GM19240 (cell line): ENCODE measurements at regions not wholly inside any gene's neighbourhood (a gene's known extent, or its start where the extent isn't known, plus 50 kb on each side); places are given as distances from the start of the nearest gene placed in this dataset.

Experiments used
- DNase-seq: peaks from one replicate; pipeline ENCODE4 v3.0.0; 2011; ENCODE audit warnings: low spot score; ENCODE audit not compliant: insufficient read length

DNA sequence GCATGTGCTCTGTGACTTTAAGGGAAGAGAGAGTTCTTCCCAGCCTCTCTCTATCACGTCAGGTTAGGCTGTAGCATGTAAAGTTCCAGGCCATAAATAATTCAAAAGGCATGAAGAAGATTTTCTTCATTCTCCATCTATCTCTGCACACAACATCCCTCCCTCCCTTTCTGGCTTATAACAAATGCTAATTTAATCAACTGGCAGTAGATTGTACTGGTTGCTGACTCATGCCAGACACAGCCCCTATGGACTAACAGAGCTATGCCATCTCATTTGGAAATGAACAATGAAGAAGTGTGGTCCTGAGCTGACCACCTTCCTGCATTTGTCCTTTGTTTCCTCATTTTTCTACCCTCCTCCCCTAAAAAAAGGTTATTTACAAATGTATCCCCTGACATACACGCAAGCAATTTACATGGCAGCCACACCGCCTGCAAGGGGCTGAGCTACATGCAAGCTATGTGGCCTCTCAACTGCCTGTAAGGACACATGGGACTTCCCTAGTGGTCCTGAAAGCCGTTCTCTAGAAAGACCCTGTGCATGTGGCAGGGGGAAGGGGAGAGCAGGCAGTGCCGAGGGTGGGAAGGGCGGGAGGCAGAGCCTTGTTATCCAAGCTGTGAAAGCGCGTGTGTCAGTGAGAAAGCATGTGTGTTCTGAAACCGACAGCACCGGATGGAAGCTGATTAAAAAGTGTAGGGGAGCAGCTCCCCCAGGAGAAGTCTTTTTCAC, 90.9 kb upstream of the KLF7 start:
- no peak for DNase-seq

GRCh38 chr2:207257251-207258250, 91.8 kb upstream of the KLF7 start:
- no peak for DNase-seq

DNA sequence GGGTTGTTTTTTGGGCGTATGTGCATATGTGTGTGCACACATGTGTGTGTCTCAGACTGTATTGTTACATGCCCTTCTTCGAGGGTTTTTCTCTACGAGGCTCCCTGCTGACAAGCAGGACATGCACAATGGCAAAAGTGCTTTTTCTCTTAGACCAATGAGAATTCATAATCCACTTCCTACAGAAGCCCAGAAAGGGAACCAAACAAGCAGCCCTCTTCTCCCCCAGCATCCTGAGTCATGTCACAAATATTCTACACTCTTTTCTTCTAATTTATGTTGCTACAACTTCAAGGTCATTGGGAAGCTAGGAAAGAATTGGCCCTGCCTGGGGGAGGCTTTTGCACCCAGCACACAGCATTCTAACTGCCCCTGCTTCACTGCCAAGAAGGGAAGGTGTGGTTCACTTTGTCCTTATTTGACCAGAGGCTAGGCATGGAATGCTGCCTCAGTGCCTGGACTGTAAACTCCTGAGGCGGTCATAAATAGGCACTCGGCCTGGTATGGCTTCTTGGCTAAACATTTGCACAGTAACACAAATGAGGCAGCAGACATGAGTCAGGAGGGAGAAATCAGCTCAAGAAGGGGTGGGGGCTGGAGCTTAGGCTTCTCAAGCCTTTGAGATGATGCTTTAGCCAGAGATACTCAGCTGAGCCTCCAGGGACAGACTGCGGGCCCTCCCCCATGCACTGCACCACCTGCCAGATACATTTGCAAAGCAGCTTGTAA, 92.7 kb upstream of the KLF7 start:
- no peak for DNase-seq

GRCh38 chr2:207260021-207260420, 94.3 kb upstream of the KLF7 start:
- DNase-seq: no peak

GRCh38 chr2:207260947-207261346, 95.2 kb upstream of the KLF7 start:
- DNase-seq: no peak

DNA sequence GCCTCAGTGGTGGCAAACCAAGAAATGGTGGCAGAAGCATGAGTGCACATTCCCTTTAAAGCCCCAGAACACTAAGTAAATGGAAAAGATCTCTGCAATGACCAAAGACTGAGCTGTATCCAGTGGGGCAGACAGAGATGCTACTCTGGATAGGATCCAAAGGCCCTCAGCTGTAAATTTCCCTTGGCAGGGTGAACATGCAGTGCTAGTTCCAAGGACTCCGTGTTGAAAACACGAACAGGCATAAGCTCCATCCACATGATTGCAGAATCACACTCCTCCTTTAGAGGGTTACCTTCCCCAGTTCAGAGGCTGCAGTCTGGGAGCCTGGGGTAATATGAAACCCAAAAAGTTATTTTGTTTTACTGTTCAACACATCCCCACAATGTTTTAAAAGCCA, 98.6 kb upstream of the KLF7 start:
- DNase-seq: no peak

DNA sequence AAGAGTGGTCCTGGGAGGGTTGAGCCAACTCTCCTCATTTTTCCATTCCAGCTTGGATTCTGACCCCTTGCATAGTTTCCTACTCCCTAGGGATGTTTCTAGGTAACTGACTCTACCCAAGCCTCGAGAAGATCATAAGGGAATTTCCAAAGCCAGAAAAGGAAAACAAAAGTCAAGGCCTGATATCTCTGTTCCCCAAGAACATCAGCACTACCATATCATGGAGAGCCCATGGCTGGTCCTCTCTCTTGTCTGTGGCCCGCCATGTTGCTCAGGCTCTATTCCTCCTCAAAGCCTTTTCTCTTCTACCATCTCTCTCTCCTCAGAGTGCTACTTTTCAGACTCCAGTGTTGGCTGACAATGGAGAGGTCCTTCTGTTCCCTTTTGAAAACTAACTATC, 99.6 kb upstream of the KLF7 start:
- no peak for DNase-seq

DNA sequence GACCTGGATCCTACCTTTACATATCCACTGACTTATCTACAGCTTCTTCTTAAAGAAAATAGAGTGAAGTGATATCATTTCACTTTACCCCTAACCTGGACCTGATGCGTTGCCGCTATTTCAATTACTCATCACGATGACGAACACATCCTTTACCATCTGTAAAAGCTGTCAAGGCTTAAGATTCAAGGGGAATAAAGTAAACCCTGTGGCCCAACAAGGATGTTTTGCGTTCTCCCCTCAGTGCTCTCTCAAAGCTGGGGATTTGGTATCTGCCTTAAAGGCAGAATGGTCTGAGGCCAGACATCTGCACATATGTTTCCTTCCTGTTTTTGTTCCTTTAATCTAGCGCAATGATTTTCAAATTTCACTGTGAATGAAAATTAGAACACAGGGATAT, 100.1 kb upstream of the KLF7 start:
- no peak for DNase-seq

GRCh38 chr2:207266648-207267047, 100.9 kb upstream of the KLF7 start:
- DNase-seq: no peak

- no peak for DNase-seq
Measured at GRCh38 chr2:207269038-207269437, 103.3 kb upstream of the KLF7 start.

GRCh38 chr2:207274530-207275189, 108.9 kb upstream of the KLF7 start:
- no peak for DNase-seq

DNA sequence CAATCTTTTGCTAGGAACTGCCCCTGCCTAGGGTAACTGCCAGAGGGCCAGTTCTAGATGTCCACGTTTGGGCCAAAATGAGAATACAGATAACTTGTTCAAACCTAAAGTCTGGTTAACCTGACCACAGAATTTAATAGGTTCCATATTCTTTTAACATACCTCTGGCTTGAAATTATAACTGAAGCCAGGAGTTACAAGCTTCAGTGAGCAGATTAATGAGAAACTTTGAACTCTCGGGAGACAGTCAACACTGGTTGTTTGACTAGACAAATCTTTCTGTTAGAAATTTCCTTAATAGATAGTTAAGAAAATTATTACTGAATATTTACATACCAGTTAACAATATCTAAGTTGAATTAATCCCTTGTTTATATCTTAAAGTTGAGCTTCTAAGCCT, 110.0 kb upstream of the KLF7 start:
- DNase-seq: no peak

DNA sequence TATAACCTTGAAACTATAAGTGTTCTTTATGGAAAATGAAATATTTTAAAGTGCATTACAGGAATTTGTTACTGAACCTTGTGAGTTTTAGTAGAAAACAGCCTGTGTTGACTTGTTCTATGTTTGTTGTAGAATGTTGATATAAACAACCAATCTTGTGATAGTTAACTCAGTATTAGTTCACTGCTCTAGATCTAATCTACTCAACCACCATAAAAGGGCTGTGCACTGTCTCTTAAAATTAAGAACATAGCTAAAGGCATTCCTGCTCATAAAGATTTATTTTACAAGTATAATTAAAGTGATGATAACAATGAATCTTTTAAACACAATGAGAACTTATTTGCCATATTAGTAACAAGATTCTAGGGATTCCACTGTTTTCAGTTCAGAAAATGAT, 110.5 kb upstream of the KLF7 start:
- DNase-seq: no peak

- no peak for DNase-seq
Measured at GRCh38 chr2:207276858-207277257, 111.1 kb upstream of the KLF7 start.

GRCh38 chr2:207279520-207279919, 113.8 kb upstream of the KLF7 start:
- DNase-seq: no peak

GRCh38 chr2:207281436-207281835, 115.7 kb upstream of the KLF7 start:
- no peak for DNase-seq

GRCh38 chr2:207282916-207283315, 117.2 kb upstream of the KLF7 start:
- DNase-seq: no peak

- no peak for DNase-seq
Measured at GRCh38 chr2:207283356-207283755, 117.6 kb upstream of the KLF7 start.

DNA sequence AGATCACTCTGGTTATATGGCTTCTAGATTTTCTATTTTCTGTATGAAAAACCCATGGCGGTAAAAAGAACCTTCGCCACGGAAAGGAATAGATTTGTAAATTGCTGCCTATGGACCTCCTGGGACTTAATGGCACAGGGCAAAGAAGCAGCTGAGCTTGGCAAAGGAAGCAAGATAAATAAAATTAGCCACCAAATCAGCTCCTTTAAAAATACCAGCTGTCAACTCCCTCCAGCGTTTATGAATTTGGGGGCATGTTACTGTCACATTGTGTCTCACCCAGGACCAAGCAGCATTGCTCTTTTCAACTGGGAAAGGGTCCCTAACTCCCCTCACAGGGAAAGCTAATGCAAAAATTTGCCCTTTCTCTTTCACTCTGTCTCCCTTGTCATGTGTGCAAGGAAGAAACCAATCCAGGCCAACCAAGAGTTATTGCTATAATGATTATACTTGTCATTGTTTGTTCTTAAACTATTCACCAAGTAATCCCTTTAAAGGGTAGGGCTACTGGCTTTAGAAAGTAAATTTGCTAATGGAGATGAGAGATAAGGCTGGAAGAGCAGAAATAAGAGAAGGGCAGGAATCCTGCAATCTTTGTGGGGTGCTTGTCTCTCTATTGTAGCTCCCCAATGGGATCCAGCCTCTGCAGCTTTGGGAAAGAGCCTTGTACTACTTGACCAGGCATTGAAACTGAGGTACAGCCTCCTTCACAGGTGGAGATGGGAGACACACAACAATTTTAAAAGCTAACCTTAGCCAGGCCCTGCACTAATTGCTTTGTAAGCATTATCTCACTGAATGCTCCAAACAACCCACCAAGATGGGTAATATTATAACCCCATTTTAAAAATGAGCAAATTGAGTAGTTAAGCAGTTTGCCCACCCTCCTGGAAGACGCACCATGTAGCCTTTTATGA, 119.1 kb upstream of the KLF7 start:
- DNase-seq: no peak

DNA sequence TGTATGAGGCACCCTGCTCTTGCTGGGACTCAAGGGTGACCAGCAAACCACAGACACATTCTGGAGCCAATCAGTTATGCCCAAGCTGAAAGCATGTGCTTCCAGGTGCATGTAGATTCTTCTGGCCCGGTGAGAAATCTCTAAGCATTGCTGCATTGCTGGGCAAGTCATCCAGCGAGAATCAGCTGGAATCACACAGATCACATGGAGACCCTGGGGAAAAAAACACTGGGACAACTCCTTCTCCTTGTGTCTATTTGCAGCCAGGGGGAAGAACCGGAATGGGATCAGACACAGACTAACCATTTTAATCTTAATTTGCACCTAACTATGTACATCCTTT, 119.7 kb upstream of the KLF7 start:
- no peak for DNase-seq
